ENCODE measurements at regions not wholly inside any gene's neighbourhood (a gene's known extent, or its start where the extent isn't known, plus 50 kb on each side); places are given as distances from the start of the nearest gene placed in this dataset.
"Not testable (repeated sequence)": the region's sequence is repeated elsewhere in the genome, so short reads cannot be mapped to it uniquely, and the experiment has no call there.

- intact Hi-C loops (cut with micrococcal nuclease): no loop called here
- H3K27ac Mint-ChIP-seq: no peak overlapping the region
- POLR2A ChIA-PET (ENCODE audit: partially characterized antibody): no interaction called here
Observed at GRCh38 chr5:67639976-67640375, 443.4 kb upstream of the CD180 start.

GRCh38 chr5:67639313-67639712, 442.7 kb upstream of the CD180 start:
- Mint-ChIP-seq H3K36me3 (peaks cover 0 to 8% of the 10 kb centered on the region in 2 donors), H3K4me1 (no peaks in the 10 kb centered on the region), H3K9me3 (peaks cover 0 to 11% (median 5%) of the 10 kb centered on the region in 8 donors), H3K4me3 (no peak overlapping the region), H3K27me3 (peaks cover 4 to 6% of the 10 kb centered on the region in 2 donors), H3K27ac (no peak overlapping the region)
- Histone ChIP-seq H3K9me3 (ENCODE audit: control insufficient read depth in 1 of 2, low read length in 2 of 2) (no peaks in the 10 kb centered on the region), H3K27ac (ENCODE audit: low read depth, low read length) (no peak overlapping the region), H3K4me3 (ENCODE audit: low read length in 2 of 2) (no peak overlapping the region), H3K27me3 (ENCODE audit: insufficient read depth, low read length) (no peaks in the 10 kb centered on the region), H3K4me1 (ENCODE audit: insufficient read depth, low read length) (no peaks in the 10 kb centered on the region), H3K36me3 (ENCODE audit: insufficient read depth, low read length) (no peaks in the 10 kb centered on the region)
- CTCF ChIA-PET (ENCODE audit: partially characterized antibody): no interaction called here
- no peak for DNase-seq
- intact Hi-C loops (cut with micrococcal nuclease): no loop called here
- POLR2A ChIA-PET (ENCODE audit: partially characterized antibody): no interaction called here

More at GRCh38 chr5:67639976-67640375, 443.4 kb upstream of the CD180 start:
- Mint-ChIP-seq H3K9me3 (peaks cover 0 to 14% (median 3%) of the 10 kb centered on the region in 8 donors), H3K4me3 (no peak overlapping the region), H3K36me3 (peaks cover 0 to 4% of the 10 kb centered on the region in 2 donors), H3K4me1 (no peaks in the 10 kb centered on the region), H3K27me3 (peaks cover 1 to 4% of the 10 kb centered on the region in 2 donors)
- Histone ChIP-seq H3K9me3 (ENCODE audit: control insufficient read depth in 1 of 2, low read length in 2 of 2) (no peaks in the 10 kb centered on the region), H3K27me3 (ENCODE audit: insufficient read depth, low read length) (no peaks in the 10 kb centered on the region), H3K27ac (ENCODE audit: low read depth, low read length) (no peak overlapping the region), H3K4me3 (ENCODE audit: low read length in 2 of 2) (no peak overlapping the region), H3K4me1 (ENCODE audit: insufficient read depth, low read length) (no peaks in the 10 kb centered on the region), H3K36me3 (ENCODE audit: insufficient read depth, low read length) (no peaks in the 10 kb centered on the region)
- CTCF ChIA-PET (ENCODE audit: partially characterized antibody): no interaction called here
- no peak for DNase-seq

- H3K36me3 Mint-ChIP-seq: peaks cover 0 to 8% of the 10 kb centered on the region in 2 donors
- H3K27ac Mint-ChIP-seq: no peak overlapping the region
- ChIA-PET POLR2A (ENCODE audit: partially characterized antibody) (no interaction called here), CTCF (ENCODE audit: partially characterized antibody) (no interaction called here)
- Histone ChIP-seq H3K27me3 (ENCODE audit: insufficient read depth, low read length) (no peaks in the 10 kb centered on the region), H3K27ac (ENCODE audit: low read depth, low read length) (no peak overlapping the region), H3K4me1 (ENCODE audit: insufficient read depth, low read length) (no peaks in the 10 kb centered on the region), H3K4me3 (ENCODE audit: low read length in 2 of 2) (no peak overlapping the region), H3K36me3 (ENCODE audit: insufficient read depth, low read length) (no peaks in the 10 kb centered on the region), H3K9me3 (ENCODE audit: control insufficient read depth in 1 of 2, low read length in 2 of 2) (no peaks in the 10 kb centered on the region)
- peaks cover 2 to 14% (median 5%) of the 10 kb centered on the region in 8 donors for H3K9me3 Mint-ChIP-seq
- DNase-seq: no peak
- H3K4me3 Mint-ChIP-seq: no peak overlapping the region
- peaks cover 6 to 8% of the 10 kb centered on the region in 2 donors for H3K27me3 Mint-ChIP-seq
- intact Hi-C loops (cut with micrococcal nuclease): no loop called here
- H3K4me1 Mint-ChIP-seq: no peaks in the 10 kb centered on the region
Observed at GRCh38 chr5:67636850-67637524, 440.4 kb upstream of the CD180 start.

- no peak overlapping the region for H3K27ac Mint-ChIP-seq
- H3K36me3 Mint-ChIP-seq: peaks cover 0 to 8% of the 10 kb centered on the region in 2 donors
- no peak overlapping the region for H3K27ac ChIP-seq (ENCODE audit: low read depth, low read length)
- H3K9me3 Mint-ChIP-seq: peaks cover 0 to 14% (median 7%) of the 10 kb centered on the region in 8 donors
- H3K27me3 Mint-ChIP-seq: peaks cover 6 to 11% of the 10 kb centered on the region in 2 donors
- no peaks in the 10 kb centered on the region for H3K9me3 ChIP-seq (ENCODE audit: control insufficient read depth in 1 of 2, low read length in 2 of 2)
- H3K4me1 Mint-ChIP-seq: no peaks in the 10 kb centered on the region
- no peak for DNase-seq
- no peaks in the 10 kb centered on the region for H3K36me3 ChIP-seq (ENCODE audit: insufficient read depth, low read length)
- intact Hi-C loops (cut with micrococcal nuclease): no loop called here
- H3K4me3 ChIP-seq (ENCODE audit: low read length in 2 of 2): no peak overlapping the region
- no peaks in the 10 kb centered on the region for H3K27me3 ChIP-seq (ENCODE audit: insufficient read depth, low read length)
- no peak overlapping the region for H3K4me3 Mint-ChIP-seq
- H3K4me1 ChIP-seq (ENCODE audit: insufficient read depth, low read length): no peaks in the 10 kb centered on the region
- ChIA-PET POLR2A (ENCODE audit: partially characterized antibody) (no interaction called here), CTCF (ENCODE audit: partially characterized antibody) (no interaction called here)
Observed at GRCh38 chr5:67636091-67636490, 439.5 kb upstream of the CD180 start.

GRCh38 chr5:67627079-67627478, 430.5 kb upstream of the CD180 start:
- H3K27me3 Mint-ChIP-seq: peaks cover 0 to 19% of the 10 kb centered on the region in 2 donors
- DNase-seq; H3K4me1 Mint-ChIP-seq; H3K36me3 ChIP-seq (ENCODE audit: insufficient read depth, low read length); H3K27ac ChIP-seq (ENCODE audit: low read depth, low read length); H3K4me1 ChIP-seq (ENCODE audit: insufficient read depth, low read length); H3K36me3 Mint-ChIP-seq; H3K27me3 ChIP-seq (ENCODE audit: insufficient read depth, low read length); H3K27ac Mint-ChIP-seq; intact Hi-C loops (cut with micrococcal nuclease); H3K4me3 ChIP-seq (ENCODE audit: low read length in 2 of 2); POLR2A ChIA-PET (ENCODE audit: partially characterized antibody); H3K9me3 ChIP-seq (ENCODE audit: control insufficient read depth in 1 of 2, low read length in 2 of 2); H3K9me3 Mint-ChIP-seq; CTCF ChIA-PET (ENCODE audit: partially characterized antibody); H3K4me3 Mint-ChIP-seq: not testable (repeated sequence)

- H3K9me3 Mint-ChIP-seq: peaks cover 0 to 6% (median 2%) of the 10 kb centered on the region in 8 donors
- intact Hi-C loops (cut with micrococcal nuclease): no loop called here
- Histone ChIP-seq H3K27me3 (ENCODE audit: insufficient read depth, low read length) (no peaks in the 10 kb centered on the region), H3K4me3 (ENCODE audit: low read length in 2 of 2) (no peak overlapping the region), H3K9me3 (ENCODE audit: control insufficient read depth in 1 of 2, low read length in 2 of 2) (no peaks in the 10 kb centered on the region), H3K36me3 (ENCODE audit: insufficient read depth, low read length) (no peaks in the 10 kb centered on the region), H3K27ac (ENCODE audit: low read depth, low read length) (no peak overlapping the region), H3K4me1 (ENCODE audit: insufficient read depth, low read length) (no peaks in the 10 kb centered on the region)
- POLR2A ChIA-PET (ENCODE audit: partially characterized antibody): no interaction called here
- H3K4me3 Mint-ChIP-seq: no peak overlapping the region
- H3K27ac Mint-ChIP-seq: no peak overlapping the region
- no peaks in the 10 kb centered on the region for H3K36me3 Mint-ChIP-seq
- no peak for DNase-seq
- peaks cover 0 to 4% of the 10 kb centered on the region in 2 donors for H3K27me3 Mint-ChIP-seq
- CTCF ChIA-PET (ENCODE audit: partially characterized antibody): interaction anchor here (0.9 kb wide), 1 partner anchor 11 kb away, joined by 3 read pairs; no protein-coding TSS in a partner anchor
- no peaks in the 10 kb centered on the region for H3K4me1 Mint-ChIP-seq
Observed at GRCh38 chr5:67623078-67623477, 426.5 kb upstream of the CD180 start.

GRCh38 chr5:67620424-67621397, 424.1 kb upstream of the CD180 start:
- H3K27me3 Mint-ChIP-seq: no peaks in the 10 kb centered on the region
- Histone ChIP-seq H3K27me3 (ENCODE audit: insufficient read depth, low read length) (no peaks in the 10 kb centered on the region), H3K27ac (ENCODE audit: low read depth, low read length) (no peak overlapping the region), H3K4me1 (ENCODE audit: insufficient read depth, low read length) (no peaks in the 10 kb centered on the region), H3K4me3 (ENCODE audit: low read length in 2 of 2) (no peak overlapping the region), H3K9me3 (ENCODE audit: control insufficient read depth in 1 of 2, low read length in 2 of 2) (no peaks in the 10 kb centered on the region), H3K36me3 (ENCODE audit: insufficient read depth, low read length) (no peaks in the 10 kb centered on the region)
- no peaks in the 10 kb centered on the region for H3K36me3 Mint-ChIP-seq
- intact Hi-C loops (cut with micrococcal nuclease): no loop called here
- no peaks in the 10 kb centered on the region for H3K4me1 Mint-ChIP-seq
- ChIA-PET CTCF (ENCODE audit: partially characterized antibody) (no interaction called here), POLR2A (ENCODE audit: partially characterized antibody) (no interaction called here)
- DNase-seq: no peak
- H3K9me3 Mint-ChIP-seq: peaks cover 0 to 2% (median 0%) of the 10 kb centered on the region in 8 donors
- no peak overlapping the region for H3K4me3 Mint-ChIP-seq
- no peak overlapping the region for H3K27ac Mint-ChIP-seq
